ENCODE measurements at regions not wholly inside any gene's neighbourhood (a gene's known extent, or its start where the extent isn't known, plus 50 kb on each side); places are given as distances from the start of the nearest gene placed in this dataset.

- in situ Hi-C loops (cut with MboI; ENCODE audit: low pct_unique_long_range_greater_than_20kb, low sequenced_read_pairs) = no loop called here
Observed at GRCh38 chr17:14925498-14925897, 339.6 kb downstream of the PMP22 start.

GRCh38 chr17:14923981-14924380, 341.1 kb downstream of the PMP22 start:
- in situ Hi-C loops (cut with MboI; ENCODE audit: low pct_unique_long_range_greater_than_20kb, low sequenced_read_pairs) = loop anchor here (25.0 kb wide), 1 partner anchor 1312 kb away; the partner anchor contains the start of gene HS3ST3A1
- no peak for DNase-seq

More at GRCh38 chr17:14925498-14925897, 339.6 kb downstream of the PMP22 start:
- no peak for DNase-seq

DNA sequence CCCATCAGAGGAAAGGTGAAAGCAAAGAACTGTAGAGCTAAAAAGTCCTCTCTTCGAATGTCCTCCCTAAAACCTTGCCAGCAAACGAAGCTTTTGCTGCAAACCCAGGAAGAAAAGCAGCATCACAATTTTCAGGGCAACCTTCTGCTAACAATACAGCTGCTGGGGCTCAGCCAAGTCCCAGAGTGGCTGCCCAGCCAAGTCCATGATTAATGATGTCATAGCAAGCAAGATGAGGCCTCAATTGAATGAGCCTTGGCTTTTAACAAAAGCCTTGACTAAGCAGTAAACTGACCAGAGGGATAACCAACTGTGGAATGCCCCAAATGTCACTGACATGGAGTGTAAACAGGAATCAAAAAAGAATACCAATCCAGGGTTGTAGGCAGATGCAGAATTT, 342.7 kb downstream of the PMP22 start:
- no peak for DNase-seq
- in situ Hi-C loops (cut with MboI; ENCODE audit: low pct_unique_long_range_greater_than_20kb, low sequenced_read_pairs) = loop anchor here (25.0 kb wide), 1 partner anchor 1310 kb away; the partner anchor contains the start of gene HS3ST3A1

GRCh38 chr17:14921936-14922335, 343.2 kb downstream of the PMP22 start:
- no peak for DNase-seq
- in situ Hi-C loops (cut with MboI; ENCODE audit: low pct_unique_long_range_greater_than_20kb, low sequenced_read_pairs) = loop anchor here (25.0 kb wide), 1 partner anchor 1310 kb away; the partner anchor contains the start of gene HS3ST3A1

- in situ Hi-C loops (cut with MboI; ENCODE audit: low pct_unique_long_range_greater_than_20kb, low sequenced_read_pairs) = loop anchor here (25.0 kb wide), 1 partner anchor 1307 kb away; the partner anchor contains the start of gene HS3ST3A1
- DNase-seq = no peak
Observed at GRCh38 chr17:14919631-14920213, 345.4 kb downstream of the PMP22 start.

DNA sequence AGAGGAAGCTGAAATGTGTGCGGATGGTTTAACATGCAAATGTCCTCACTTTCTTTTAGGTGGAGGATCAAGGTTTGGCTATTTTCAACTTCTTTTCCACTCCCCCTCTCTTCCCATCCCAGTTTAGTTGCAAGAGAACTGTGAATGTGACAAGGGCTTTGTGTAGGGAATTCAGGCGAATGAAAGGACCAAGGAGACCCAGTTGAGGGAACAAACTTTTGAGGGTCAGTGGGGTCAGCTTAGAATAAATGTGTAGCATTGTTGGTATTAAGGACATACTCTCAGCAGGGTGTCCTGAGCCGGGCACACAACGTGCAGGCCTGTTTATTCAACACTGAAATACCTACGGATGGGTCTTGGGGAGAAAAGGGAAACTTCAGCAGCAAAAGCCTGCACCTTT, 346.0 kb downstream of the PMP22 start:
- in situ Hi-C loops (cut with MboI; ENCODE audit: low pct_unique_long_range_greater_than_20kb, low sequenced_read_pairs) = loop anchor here (25.0 kb wide), 1 partner anchor 1307 kb away; the partner anchor contains the start of gene HS3ST3A1
- DNase-seq = no peak

GRCh38 chr17:14918540-14918939, 346.6 kb downstream of the PMP22 start:
- DNase-seq = no peak
- in situ Hi-C loops (cut with MboI; ENCODE audit: low pct_unique_long_range_greater_than_20kb, low sequenced_read_pairs) = loop anchor here (25.0 kb wide), 1 partner anchor 1306 kb away; the partner anchor contains the start of gene HS3ST3A1

DNA sequence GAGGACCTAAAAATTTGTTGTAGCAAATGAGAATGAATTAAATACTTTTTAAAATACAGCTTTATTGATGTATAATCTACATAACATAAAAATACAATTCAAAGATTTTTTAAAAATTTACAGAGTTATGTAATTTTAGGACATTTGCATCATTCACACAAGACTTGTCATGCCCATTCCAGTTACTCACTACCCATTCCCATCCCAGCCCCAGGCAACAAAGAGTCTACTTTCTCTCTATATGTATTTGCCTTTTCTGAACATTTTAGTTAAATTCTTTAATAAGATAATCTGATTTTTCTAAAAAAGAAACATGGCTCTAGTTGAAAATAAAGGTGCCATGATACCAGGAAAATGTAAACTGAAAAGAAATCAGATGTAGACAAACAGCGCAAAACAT, 354.2 kb downstream of the PMP22 start:
- DNase-seq = no peak
- in situ Hi-C loops (cut with MboI; ENCODE audit: low pct_unique_long_range_greater_than_20kb, low sequenced_read_pairs) = loop anchor here (25.0 kb wide), 1 partner anchor 1299 kb away; the partner anchor contains the start of gene HS3ST3A1

DNA sequence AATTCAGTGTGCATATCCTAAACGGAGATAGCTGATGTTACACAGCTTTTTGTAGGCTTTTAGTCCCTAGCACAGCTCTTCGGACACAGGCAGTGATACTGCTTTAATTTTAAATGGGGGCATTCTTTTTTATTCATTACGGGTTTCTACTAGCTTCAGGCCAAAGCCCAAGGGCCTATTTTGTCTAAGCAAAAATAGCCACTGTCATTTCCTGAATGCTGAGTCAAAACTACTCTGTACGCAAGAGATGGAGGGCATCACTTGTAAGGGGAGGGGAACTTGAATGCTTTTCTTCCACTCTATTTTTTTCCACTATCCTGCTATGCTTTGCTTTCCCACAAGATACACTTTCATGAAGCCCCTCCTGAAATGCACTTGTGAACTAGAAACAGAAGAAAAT, 360.7 kb downstream of the PMP22 start:
- no peak for DNase-seq
- in situ Hi-C loops (cut with MboI; ENCODE audit: low pct_unique_long_range_greater_than_20kb, low sequenced_read_pairs) = loop anchor here (25.0 kb wide), 1 partner anchor 1292 kb away; the partner anchor contains the start of gene HS3ST3A1

GRCh38 chr17:14903854-14904253, 361.3 kb downstream of the PMP22 start:
- in situ Hi-C loops (cut with MboI; ENCODE audit: low pct_unique_long_range_greater_than_20kb, low sequenced_read_pairs) = loop anchor here (25.0 kb wide), 1 partner anchor 1292 kb away; the partner anchor contains the start of gene HS3ST3A1
- DNase-seq = no peak

DNA sequence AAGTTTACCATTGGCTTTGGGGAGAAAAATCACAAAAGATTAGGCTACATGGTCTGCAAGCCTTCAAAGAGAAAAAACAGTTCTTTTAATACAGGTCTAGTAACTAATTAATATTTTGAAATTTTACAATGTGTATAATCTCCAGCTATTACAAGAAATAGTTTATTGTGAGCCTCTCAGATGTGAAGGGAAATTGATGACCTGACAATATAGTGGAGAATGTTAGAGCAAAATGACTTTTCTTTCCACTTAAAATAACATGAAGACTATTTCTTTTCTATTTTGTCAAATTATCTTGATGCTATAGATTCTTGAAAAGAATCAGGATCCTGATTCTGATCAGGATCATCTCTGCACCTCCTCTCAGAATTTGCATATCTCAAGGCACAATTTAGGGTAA, 362.3 kb downstream of the PMP22 start:
- DNase-seq = no peak
- in situ Hi-C loops (cut with MboI; ENCODE audit: low pct_unique_long_range_greater_than_20kb, low sequenced_read_pairs) = loop anchor here (25.0 kb wide), 1 partner anchor 1291 kb away; the partner anchor contains the start of gene HS3ST3A1

- DNase-seq = no peak
- in situ Hi-C loops (cut with MboI; ENCODE audit: low pct_unique_long_range_greater_than_20kb, low sequenced_read_pairs) = loop anchor here (25.0 kb wide), 1 partner anchor 1290 kb away; the partner anchor contains the start of gene HS3ST3A1
Observed at GRCh38 chr17:14902297-14902696, 362.8 kb downstream of the PMP22 start.

DNA sequence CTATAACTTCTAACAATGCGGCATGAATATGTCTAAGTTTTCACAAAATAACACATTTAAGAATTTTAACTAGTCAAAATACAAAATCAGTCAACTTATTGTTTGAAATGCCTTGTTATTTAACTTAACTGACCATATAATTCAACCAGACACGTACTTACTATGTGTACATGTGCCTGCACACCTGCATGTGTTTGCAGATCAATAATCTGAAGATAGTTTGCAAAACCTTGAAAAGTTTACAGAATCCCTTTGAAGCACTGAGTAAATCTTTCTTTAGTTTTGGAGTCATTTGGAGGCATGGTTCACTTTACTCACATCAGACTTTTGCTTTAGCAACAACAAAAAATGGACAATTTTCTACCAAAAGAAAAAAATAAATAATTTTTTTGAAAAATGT, 363.8 kb downstream of the PMP22 start:
- in situ Hi-C loops (cut with MboI; ENCODE audit: low pct_unique_long_range_greater_than_20kb, low sequenced_read_pairs) = loop anchor here (25.0 kb wide), 1 partner anchor 1289 kb away; the partner anchor contains the start of gene HS3ST3A1

DNA sequence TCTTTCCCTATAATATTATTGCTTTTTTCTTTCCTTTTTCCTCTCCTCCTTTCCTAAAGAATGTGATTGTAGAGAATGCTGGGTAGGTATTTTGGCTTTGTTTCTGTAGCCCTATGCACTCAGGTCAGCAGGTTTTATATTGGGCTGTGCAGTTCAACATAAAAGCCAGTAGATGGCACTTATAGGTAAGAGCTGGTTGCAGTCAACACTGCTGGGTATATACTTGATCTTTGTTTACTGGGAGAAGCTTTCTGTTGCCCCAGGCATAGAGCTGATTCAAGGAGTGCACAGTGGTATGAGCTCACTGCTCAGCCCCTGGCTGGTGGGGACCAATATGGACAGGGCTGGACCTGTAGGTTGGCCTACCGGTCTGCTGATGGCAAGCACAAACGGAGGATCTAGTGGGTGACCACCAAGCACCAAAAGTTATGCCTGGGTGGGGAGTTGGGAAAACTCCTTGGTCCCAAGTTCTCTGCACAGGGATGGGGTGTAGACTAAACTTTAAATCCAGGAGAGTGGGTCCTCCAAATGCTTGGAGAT, 378.9 kb downstream of the PMP22 start:
- DNase-seq = peak; percentile 36
- in situ Hi-C loops (cut with MboI; ENCODE audit: low pct_unique_long_range_greater_than_20kb, low sequenced_read_pairs) = no loop called here

More for the DNA sequence above, 363.8 kb downstream of the PMP22 start:
- DNase-seq = no peak

- in situ Hi-C loops (cut with MboI; ENCODE audit: low pct_unique_long_range_greater_than_20kb, low sequenced_read_pairs) = no loop called here
Observed at GRCh38 chr17:14882131-14882530, 383.0 kb downstream of the PMP22 start.

DNA sequence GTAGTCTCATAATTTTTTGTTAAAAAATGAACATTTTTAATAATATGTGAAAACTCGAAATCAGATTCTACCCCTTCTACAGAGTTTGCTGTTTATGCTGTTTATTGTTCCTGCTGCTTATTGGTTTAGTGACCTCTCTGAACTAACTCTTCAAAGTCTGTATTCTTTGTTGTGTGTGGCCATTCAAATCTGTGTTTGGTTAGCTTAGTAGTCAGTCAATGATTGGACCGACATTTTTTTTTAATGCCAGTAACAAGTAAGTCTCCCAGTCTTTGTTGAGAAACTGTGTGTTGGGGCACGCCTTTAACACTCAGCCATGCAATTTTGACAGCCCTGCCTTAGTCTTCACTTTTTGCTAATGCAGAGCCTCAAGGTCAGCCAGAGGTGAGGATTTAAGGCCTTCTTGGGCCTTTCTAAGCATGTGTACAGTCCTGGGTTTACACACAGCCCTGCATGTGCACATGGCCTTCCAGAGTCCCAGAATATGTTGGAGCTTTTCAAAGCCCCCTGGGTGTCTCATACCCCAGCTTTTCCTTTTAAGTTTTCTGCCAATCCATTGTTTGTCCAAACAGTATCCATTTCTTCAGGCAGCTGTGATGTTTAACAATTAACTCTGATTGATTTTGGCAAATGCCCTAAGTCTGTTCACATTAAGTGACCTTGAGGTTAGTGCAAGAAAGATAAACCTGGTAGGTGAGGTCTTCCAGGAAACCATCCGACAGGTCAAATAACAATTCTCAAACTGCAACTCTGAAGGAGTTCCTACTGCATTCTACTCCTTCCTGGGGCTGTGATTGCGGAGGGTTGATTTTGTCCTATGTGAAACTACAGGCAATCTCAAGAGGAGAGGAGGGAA, 389.3 kb downstream of the PMP22 start:
- in situ Hi-C loops (cut with MboI; ENCODE audit: low pct_unique_long_range_greater_than_20kb, low sequenced_read_pairs) = no loop called here
- DNase-seq = no peak

More at GRCh38 chr17:14882131-14882530, 383.0 kb downstream of the PMP22 start:
- no peak for DNase-seq

- DNase-seq = no peak
- in situ Hi-C loops (cut with MboI; ENCODE audit: low pct_unique_long_range_greater_than_20kb, low sequenced_read_pairs) = no loop called here
Observed at GRCh38 chr17:14873996-14874395, 391.1 kb downstream of the PMP22 start.

- no peak for DNase-seq
- in situ Hi-C loops (cut with MboI; ENCODE audit: low pct_unique_long_range_greater_than_20kb, low sequenced_read_pairs) = no loop called here
Observed at GRCh38 chr17:14873540-14873939, 391.6 kb downstream of the PMP22 start.

DNA sequence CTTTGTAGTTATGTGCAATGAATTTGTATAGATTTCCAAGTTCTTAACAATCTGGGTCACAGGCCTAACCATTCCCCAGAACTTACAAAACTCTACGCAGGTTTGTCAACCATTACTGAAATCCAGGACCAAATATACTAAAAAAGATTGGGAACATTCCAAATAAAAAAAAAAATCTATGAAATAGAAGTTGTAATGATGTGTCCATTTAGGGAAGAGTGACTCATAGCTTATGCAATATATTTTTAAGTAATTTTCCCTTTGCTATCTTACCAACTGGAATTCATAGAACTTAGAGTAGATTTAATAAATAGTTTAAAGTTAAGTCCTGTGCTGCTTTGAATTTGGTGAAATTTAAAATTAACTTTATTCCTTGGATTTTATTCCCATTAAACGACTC, 393.2 kb downstream of the PMP22 start:
- DNase-seq = no peak
- in situ Hi-C loops (cut with MboI; ENCODE audit: low pct_unique_long_range_greater_than_20kb, low sequenced_read_pairs) = no loop called here

Data from KBM-7 (cell line).